Heart left ventricle (tissue), 13 donors: ENCODE measurements at regions not wholly inside any gene's neighbourhood (a gene's known extent, or its start where the extent isn't known, plus 50 kb on each side); places are given as distances from the start of the nearest gene placed in this dataset.

Source experiments
- POLR2A ChIP-seq, 2 donors: fragments of 450-650 bp; IDR thresholded peaks; one replicate each; pipeline ENCODE4 v1.6.1; 2017; ENCODE audit warnings: antibody characterized with exemption in 2 of 2, mild to moderate bottlenecking in 2 of 2, moderate library complexity in 2 of 2
- TF ChIP-seq, protein P1 (sequence below), 12 donors: fragments of 200-600 bp; sonication (generic) in 4 of 12; IDR thresholded peaks; one replicate each; pipeline versions ENCODE4 v1.5.0 to v1.8.0; 2018 to 2022; ENCODE audit warnings: antibody characterized with exemption in 12 of 12, mild to moderate bottlenecking in 5 of 12
- donor health status: ischemic (EF 13 %, LVEDD 7.1; RV severe dilation, severe dysfunction).
- donor health status: DM: no; HTN: yes; CAD: no.
- donor health status: DM: no; HTN: no; CAD: no.
- donor health status: ischemic (EF 25% LVEDD 6.9; RV normal size, moderate dysfunction).
- donor health status: ischemic (EF 25% LVEDD 5.7; RV mildly dilated, moderate dysfunction).
- donor health status: ischemic (EF 35%, LVEDD 5.7; RV mildly dilated, moderate dysfunction).
- donor health status: nonischemic (EF 11% LVEDD 7.7; RV severe dilation, severe dysfunction).
- donor health status: DM: yes; HTN: yes; CAD: no.
- donor health status: PGD.
- donor health status: ischemic (EF 29% LVEDD 5.4; RV normal size, mild dysfunction).
- donor health status: nonischemic (EF 23%, LVEDD 6.1; RV moderate dilation, normal function).

DNA sequence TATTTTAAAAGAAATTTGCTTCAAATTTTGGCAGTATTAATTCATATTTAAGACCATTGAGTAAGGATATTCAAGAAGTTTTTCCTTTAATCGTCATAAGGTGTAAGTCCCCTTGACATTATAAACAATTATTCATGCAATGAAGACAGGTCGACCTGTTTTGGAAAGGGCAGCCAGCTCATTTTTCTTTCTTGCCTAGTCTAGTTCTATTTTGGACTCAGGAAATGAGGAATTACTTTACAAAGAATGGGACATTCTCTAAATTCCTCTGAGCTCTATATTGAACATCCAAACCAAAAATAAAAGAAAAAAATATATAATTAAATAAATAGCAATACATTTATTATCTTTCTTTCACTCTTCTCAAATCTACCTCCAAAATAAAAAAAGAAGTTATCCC lies 595.6 kb upstream of the KIF2B start:
- TF ChIP-seq, protein P1, sequence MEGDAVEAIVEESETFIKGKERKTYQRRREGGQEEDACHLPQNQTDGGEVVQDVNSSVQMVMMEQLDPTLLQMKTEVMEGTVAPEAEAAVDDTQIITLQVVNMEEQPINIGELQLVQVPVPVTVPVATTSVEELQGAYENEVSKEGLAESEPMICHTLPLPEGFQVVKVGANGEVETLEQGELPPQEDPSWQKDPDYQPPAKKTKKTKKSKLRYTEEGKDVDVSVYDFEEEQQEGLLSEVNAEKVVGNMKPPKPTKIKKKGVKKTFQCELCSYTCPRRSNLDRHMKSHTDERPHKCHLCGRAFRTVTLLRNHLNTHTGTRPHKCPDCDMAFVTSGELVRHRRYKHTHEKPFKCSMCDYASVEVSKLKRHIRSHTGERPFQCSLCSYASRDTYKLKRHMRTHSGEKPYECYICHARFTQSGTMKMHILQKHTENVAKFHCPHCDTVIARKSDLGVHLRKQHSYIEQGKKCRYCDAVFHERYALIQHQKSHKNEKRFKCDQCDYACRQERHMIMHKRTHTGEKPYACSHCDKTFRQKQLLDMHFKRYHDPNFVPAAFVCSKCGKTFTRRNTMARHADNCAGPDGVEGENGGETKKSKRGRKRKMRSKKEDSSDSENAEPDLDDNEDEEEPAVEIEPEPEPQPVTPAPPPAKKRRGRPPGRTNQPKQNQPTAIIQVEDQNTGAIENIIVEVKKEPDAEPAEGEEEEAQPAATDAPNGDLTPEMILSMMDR (IDR thresholded peaks at IDR 0.05): no peak
- TF ChIP-seq POLR2A (IDR thresholded peaks at IDR 0.05): no peak
